AG10803 (cell line): ENCODE measurements at regions not wholly inside any gene's neighbourhood (a gene's known extent, or its start where the extent isn't known, plus 50 kb on each side); places are given as distances from the start of the nearest gene placed in this dataset.

Experiments used
- DNase-seq: peaks from one replicate; pipeline ENCODE4 v3.0.0; 2010; ENCODE audit warnings: low read depth
- H3K4me3 ChIP-seq: 2 replicates; pipeline ENCODE4 v1.5.1; 2011; ENCODE audit warnings: mild to moderate bottlenecking, low read length, control low read depth
- TF ChIP-seq, protein P1 (sequence below): conservative IDR thresholded peaks from 2 replicates; pipeline ENCODE4 v1.5.1; 2011; ENCODE audit warnings: mild to moderate bottlenecking, low read length, control low read depth, inconsistent platforms

DNA sequence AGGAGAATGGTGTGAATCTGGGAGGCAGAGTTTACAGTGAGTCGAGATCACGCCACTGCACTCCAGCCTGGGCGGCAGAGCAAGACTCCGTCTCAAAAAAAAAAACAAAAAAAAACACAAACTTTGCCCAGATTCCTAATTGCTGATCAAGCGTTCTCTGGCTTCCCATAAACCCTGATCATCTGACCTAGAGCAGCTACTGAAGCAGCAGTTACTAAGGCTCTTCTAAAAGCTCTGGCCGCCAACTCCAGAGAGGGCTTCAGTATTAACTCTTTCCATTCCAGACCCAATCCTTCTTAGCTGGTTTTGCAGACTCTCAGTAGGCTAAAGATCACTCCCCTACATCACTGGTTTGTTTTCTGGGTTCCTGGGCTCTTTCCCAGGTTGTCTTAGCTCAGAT lies 201.6 kb downstream of the IGSF11 start:
- no peak for DNase-seq
- H3K4me3 ChIP-seq = no peak overlapping the region
- TF ChIP-seq, protein P1, sequence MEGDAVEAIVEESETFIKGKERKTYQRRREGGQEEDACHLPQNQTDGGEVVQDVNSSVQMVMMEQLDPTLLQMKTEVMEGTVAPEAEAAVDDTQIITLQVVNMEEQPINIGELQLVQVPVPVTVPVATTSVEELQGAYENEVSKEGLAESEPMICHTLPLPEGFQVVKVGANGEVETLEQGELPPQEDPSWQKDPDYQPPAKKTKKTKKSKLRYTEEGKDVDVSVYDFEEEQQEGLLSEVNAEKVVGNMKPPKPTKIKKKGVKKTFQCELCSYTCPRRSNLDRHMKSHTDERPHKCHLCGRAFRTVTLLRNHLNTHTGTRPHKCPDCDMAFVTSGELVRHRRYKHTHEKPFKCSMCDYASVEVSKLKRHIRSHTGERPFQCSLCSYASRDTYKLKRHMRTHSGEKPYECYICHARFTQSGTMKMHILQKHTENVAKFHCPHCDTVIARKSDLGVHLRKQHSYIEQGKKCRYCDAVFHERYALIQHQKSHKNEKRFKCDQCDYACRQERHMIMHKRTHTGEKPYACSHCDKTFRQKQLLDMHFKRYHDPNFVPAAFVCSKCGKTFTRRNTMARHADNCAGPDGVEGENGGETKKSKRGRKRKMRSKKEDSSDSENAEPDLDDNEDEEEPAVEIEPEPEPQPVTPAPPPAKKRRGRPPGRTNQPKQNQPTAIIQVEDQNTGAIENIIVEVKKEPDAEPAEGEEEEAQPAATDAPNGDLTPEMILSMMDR = no peak

GRCh38 chr3:118838871-118839270 lies 195.8 kb downstream of the IGSF11 start:
- no peak overlapping the region for H3K4me3 ChIP-seq
- TF ChIP-seq, protein P1 = no peak
- no peak for DNase-seq

DNA sequence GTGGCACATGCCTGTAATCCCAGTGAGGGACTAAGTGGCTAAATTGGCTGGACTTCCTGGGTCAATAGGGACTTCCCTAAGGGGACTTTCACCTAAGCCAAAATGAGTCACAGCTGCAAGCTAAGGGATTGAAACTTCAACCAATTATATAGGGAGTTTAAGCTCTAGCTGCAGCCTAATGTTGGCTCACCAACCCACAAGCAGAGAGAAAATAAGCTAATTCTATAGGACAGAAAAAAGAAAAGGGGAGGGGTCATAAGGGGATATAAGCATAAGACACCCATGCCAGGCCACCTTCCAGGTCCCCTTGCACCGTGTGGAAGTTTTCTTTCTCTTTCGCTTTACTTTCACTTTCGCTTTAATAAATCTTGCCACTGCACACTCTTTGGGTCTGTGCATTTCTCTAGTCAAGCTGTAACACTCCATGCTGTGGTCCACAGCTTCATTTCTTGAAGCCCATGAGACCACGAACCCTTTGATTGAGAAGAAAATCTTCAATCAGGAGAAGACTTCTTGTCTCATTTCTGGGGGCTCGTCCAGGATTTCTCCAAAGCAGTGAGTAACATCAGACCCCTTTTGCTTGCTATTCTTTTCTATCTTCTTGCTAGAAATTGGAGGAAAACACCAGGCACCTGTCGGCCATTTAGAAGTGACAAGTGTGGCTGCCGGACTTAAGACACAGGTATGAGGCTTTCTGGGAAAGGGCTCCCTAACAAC lies 192.3 kb downstream of the IGSF11 start:
- DNase-seq = no peak
- TF ChIP-seq, protein P1 = no peak

DNA sequence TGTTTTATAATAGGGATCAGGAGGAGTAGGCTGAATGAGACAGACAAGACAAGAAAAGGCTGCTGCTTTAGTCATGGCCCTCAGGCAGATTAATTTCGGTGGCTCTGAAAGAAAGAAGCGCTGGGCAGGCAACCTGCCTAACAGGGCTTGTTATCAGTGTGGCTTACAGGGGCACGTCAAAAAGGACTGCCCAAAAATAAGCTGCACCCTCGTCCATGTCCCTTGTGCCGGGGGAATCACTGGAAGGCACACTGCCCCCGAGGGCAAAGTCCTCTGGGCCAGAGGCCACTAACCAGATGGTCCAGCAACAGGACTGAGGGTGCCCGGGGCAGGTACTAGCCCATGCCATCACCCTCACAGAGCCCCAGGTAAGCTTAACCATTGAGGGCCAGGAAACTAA lies 188.5 kb downstream of the IGSF11 start:
- no peak for DNase-seq
- TF ChIP-seq, protein P1 = no peak
- H3K4me3 ChIP-seq = no peak overlapping the region

More for the DNA sequence above, 192.3 kb downstream of the IGSF11 start:
- no peak overlapping the region for H3K4me3 ChIP-seq
